IMR-90 (cell line): ENCODE measurements at regions not wholly inside any gene's neighbourhood (a gene's known extent, or its start where the extent isn't known, plus 50 kb on each side); places are given as distances from the start of the nearest gene placed in this dataset.

Experiments used
- ATAC-seq: fragments of 200-7000 bp; cut with Tn5 transposase; 2 replicates; pipeline ENCODE4 v1.9.1; 2020; ENCODE audit warnings: low read depth, mild to moderate bottlenecking, moderate library complexity
- BruUV-seq: library from RNA; stranded (reverse); fragments of 400-500 nt; replicated peaks from 2 replicates; lab custom pipeline; 2021; lab: Mats Ljungman, UMichigan
- CTCF ChIA-PET: fragments of 300-600 bp; formaldehyde crosslinking; extraction: SDS; loops from one replicate; lab custom pipeline; 2021; ENCODE audit warnings: antibody characterized with exemption; lab: Yijun Ruan, JAX
- POLR2A ChIA-PET: fragments of 300-600 bp; sonication (Branson Sonifier 250); formaldehyde crosslinking; loops from one replicate; lab custom pipeline; 2022; ENCODE audit warnings: antibody characterized with exemption; ENCODE audit not compliant: unreplicated experiment; lab: Charles Lee
- DNase-seq: peaks from one replicate; pipeline ENCODE4 v3.0.0; 2013
- H2AFZ ChIP-seq: replicated peaks from 2 replicates; pipeline ENCODE3; 2013; ENCODE audit warnings: low read length, mild to moderate bottlenecking; ENCODE audit not compliant: poor library complexity
- H2AK5ac ChIP-seq: 2 replicates; pipeline ENCODE4 v1.6.1; 2013; ENCODE audit warnings: low read depth, low read length, inconsistent platforms
- H2AK9ac ChIP-seq: replicated peaks from 2 replicates; pipeline ENCODE3; 2013; ENCODE audit warnings: mild to moderate bottlenecking, low read depth, low read length, moderate library complexity; ENCODE audit not compliant: poor library complexity
- H2BK120ac ChIP-seq: 2 replicates; pipeline ENCODE4 v1.6.1; 2013; ENCODE audit warnings: low read depth, low read length, inconsistent platforms
- H2BK15ac ChIP-seq: 3 replicates; pipeline ENCODE4 v1.6.1; 2013; ENCODE audit warnings: low read depth, low read length, inconsistent platforms
- H2BK20ac ChIP-seq: 2 replicates; pipeline ENCODE4 v1.6.1; 2013; ENCODE audit warnings: low read depth, mild to moderate bottlenecking, inconsistent platforms, low read length, moderate library complexity
- H2BK5ac ChIP-seq: 2 replicates; pipeline ENCODE4 v1.6.1; 2013; ENCODE audit warnings: mild to moderate bottlenecking, low read depth, low read length, inconsistent platforms; ENCODE audit not compliant: poor library complexity, severe bottlenecking
- H3K14ac ChIP-seq: replicated peaks from 2 replicates; pipeline ENCODE4 v1.6.1; 2013; ENCODE audit warnings: low read depth, low read length, inconsistent platforms
- H3K18ac ChIP-seq: 2 replicates; pipeline ENCODE4 v1.6.1; 2013; ENCODE audit warnings: low read depth, low read length, control low read depth
- H3K23ac ChIP-seq: 2 replicates; pipeline ENCODE4 v1.6.1; 2013; ENCODE audit warnings: low read depth, low read length, inconsistent platforms
- H3K27ac ChIP-seq: 2 replicates; pipeline ENCODE4 v1.5.1; 2013; ENCODE audit warnings: mild to moderate bottlenecking, control low read depth, low read length; ENCODE audit not compliant: insufficient read depth
- H3K27me3 ChIP-seq: 2 replicates; pipeline ENCODE4 v1.6.1; 2013; ENCODE audit warnings: low read length; ENCODE audit not compliant: control insufficient read depth, insufficient read depth
- H3K36me3 ChIP-seq: 2 replicates; pipeline ENCODE4 v1.6.1; 2013; ENCODE audit warnings: low read length, mixed read lengths; ENCODE audit not compliant: control insufficient read depth, insufficient read depth
- H3K4ac ChIP-seq: 2 replicates; pipeline ENCODE4 v1.6.1; 2013; ENCODE audit warnings: low read depth, low read length, inconsistent platforms
- H3K4me1 ChIP-seq: 2 replicates; pipeline ENCODE4 v1.6.1; 2013; ENCODE audit warnings: low read length, mixed read lengths; ENCODE audit not compliant: control insufficient read depth, insufficient read depth
- H3K4me2 ChIP-seq: 2 replicates; pipeline ENCODE4 v1.6.1; 2013; ENCODE audit warnings: low read depth, mild to moderate bottlenecking, control low read depth, low read length, moderate library complexity
- H3K4me3 ChIP-seq: 2 replicates; pipeline ENCODE4 v1.5.1; 2013; ENCODE audit warnings: low read depth, mild to moderate bottlenecking, control low read depth, low read length, moderate library complexity; ENCODE audit not compliant: insufficient read depth
- H3K56ac ChIP-seq: 2 replicates; pipeline ENCODE4 v1.6.1; 2013; ENCODE audit warnings: low read length, inconsistent platforms; ENCODE audit not compliant: insufficient read depth; ENCODE audit errors: extremely low read depth
- H3K79me1 ChIP-seq, 2 experiments: 2 replicates each; pipeline ENCODE4 v1.6.1; 2013; ENCODE audit warnings: low read length in 2 of 2, inconsistent platforms in 1 of 2, low read depth in 1 of 2
- H3K9ac ChIP-seq: 2 replicates; pipeline ENCODE4 v1.6.1; 2013; ENCODE audit warnings: low read depth, low read length, control low read depth
- H3K9me1 ChIP-seq: 2 replicates; pipeline ENCODE4 v1.6.1; 2013; ENCODE audit warnings: low read length, inconsistent platforms; ENCODE audit not compliant: insufficient read depth
- H3K9me3 ChIP-seq: 2 replicates; pipeline ENCODE4 v1.6.1; 2013; ENCODE audit warnings: low read length; ENCODE audit not compliant: control insufficient read depth, insufficient read depth
- H4K20me1 ChIP-seq: 2 replicates; pipeline ENCODE4 v1.6.1; 2013; ENCODE audit warnings: low read length, inconsistent platforms; ENCODE audit not compliant: insufficient read depth
- H4K5ac ChIP-seq: 2 replicates; pipeline ENCODE4 v1.6.1; 2013; ENCODE audit warnings: mild to moderate bottlenecking, low read depth, low read length, control low read depth
- H4K8ac ChIP-seq, 2 experiments: 2 replicates each; pipeline ENCODE4 v1.6.1; 2013; ENCODE audit warnings: low read depth in 2 of 2, low read length in 2 of 2, control low read depth in 1 of 2, inconsistent platforms in 1 of 2
- H4K91ac ChIP-seq: 2 replicates; pipeline ENCODE4 v1.6.1; 2013; ENCODE audit warnings: low read depth, low read length, inconsistent platforms; ENCODE audit not compliant: insufficient read depth
- CEBPB ChIP-seq: IDR thresholded peaks from 2 replicates; pipeline ENCODE4 v1.6.1; 2012; ENCODE audit warnings: low read depth, low read length, improper control_type of control experiment
- FOS ChIP-seq: fragments of 150-350 bp; IDR thresholded peaks from 2 replicates; pipeline ENCODE4 v1.6.1; 2016; ENCODE audit warnings: low read depth, low read length
- MAZ ChIP-seq: IDR thresholded peaks from 2 replicates; pipeline ENCODE4 v1.6.1; 2012; ENCODE audit warnings: low read depth, mild to moderate bottlenecking, low read length, improper control_type of control experiment, moderate library complexity, borderline replicate concordance
- NFE2L2 ChIP-seq: fragments of 150-350 bp; IDR thresholded peaks from 2 replicates; pipeline ENCODE4 v1.6.1; 2016; ENCODE audit warnings: low read depth, mild to moderate bottlenecking, low read length
- RFX5 ChIP-seq: IDR thresholded peaks from 2 replicates; pipeline ENCODE4 v1.8.0; 2012; ENCODE audit warnings: low read depth, mild to moderate bottlenecking, low read length, moderate library complexity
- SMC3 ChIP-seq: fragments of 150-350 bp; IDR thresholded peaks from 2 replicates; pipeline ENCODE4 v1.6.1; 2016; ENCODE audit warnings: low read depth, mild to moderate bottlenecking, antibody characterized with exemption, low read length, moderate library complexity
- WGBS, 2 experiments: methylation state at CpG; one replicate each; pipeline versions ENCODE4 v1.1.5 to v1.1.7; 2013; ENCODE audit warnings: missing lambda C conversion rate in 2 of 2; ENCODE audit not compliant: insufficient read length in 1 of 2; ENCODE audit errors: extremely low coverage in 2 of 2; 5-methylcytosine and 5-hydroxymethylcytosine counted together
- dilution Hi-C: fragments of 300-500 bp; cut with HindIII; formaldehyde crosslinking; loops from one replicate; pipeline ENCODE4 v1.14.3; 2018; ENCODE audit warnings: low sequenced_read_pairs; ENCODE audit not compliant: unreplicated experiment
- in situ Hi-C: fragments of 300-500 bp; cut with MboI; formaldehyde crosslinking; loops from 3 replicates; pipeline ENCODE4 v1.14.3; 2019; ENCODE audit warnings: low sequenced_read_pairs, inconsistent platforms, mixed read lengths
- intact Hi-C: fragments of 100-400 bp; cut with micrococcal nuclease; formaldehyde crosslinking; loops from 2 replicates; pipeline ENCODE4 v1.10.0; 2022
- TF ChIP-seq, protein P1 (sequence below): conservative IDR thresholded peaks from 2 replicates; pipeline ENCODE4 v1.5.1; 2012; ENCODE audit warnings: mild to moderate bottlenecking, low read depth, low read length, improper control_type of control experiment
- TF ChIP-seq, protein P2 (sequence below): fragments of 150-350 bp; IDR thresholded peaks from 2 replicates; pipeline ENCODE4 v1.6.1; 2016; ENCODE audit warnings: low read depth, mild to moderate bottlenecking, low read length, moderate library complexity, borderline replicate concordance

DNA sequence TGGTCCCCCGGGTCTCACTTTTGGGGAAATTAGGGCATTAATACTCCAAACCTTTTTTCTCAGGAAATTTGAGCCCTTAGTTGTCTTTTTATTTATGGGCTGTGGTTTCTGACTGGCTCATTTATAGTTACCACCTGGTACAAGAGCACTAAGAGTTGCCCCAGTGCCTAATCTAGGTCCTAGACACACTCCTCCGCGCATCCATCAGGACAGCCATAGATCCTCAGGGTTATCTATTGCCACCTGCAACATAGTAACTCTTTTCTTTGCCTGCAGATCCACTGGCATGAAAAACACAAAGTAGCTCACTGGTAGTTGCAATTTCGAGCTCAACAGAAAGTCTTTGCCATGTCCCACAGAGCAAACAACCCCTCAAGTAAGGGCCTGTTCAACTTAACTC lies 576.4 kb upstream of the ROBO2 start:
- H4K91ac ChIP-seq: no peak overlapping the region
- ChIA-PET CTCF (no interaction called here), POLR2A (no interaction called here)
- TF ChIP-seq, protein P1, sequence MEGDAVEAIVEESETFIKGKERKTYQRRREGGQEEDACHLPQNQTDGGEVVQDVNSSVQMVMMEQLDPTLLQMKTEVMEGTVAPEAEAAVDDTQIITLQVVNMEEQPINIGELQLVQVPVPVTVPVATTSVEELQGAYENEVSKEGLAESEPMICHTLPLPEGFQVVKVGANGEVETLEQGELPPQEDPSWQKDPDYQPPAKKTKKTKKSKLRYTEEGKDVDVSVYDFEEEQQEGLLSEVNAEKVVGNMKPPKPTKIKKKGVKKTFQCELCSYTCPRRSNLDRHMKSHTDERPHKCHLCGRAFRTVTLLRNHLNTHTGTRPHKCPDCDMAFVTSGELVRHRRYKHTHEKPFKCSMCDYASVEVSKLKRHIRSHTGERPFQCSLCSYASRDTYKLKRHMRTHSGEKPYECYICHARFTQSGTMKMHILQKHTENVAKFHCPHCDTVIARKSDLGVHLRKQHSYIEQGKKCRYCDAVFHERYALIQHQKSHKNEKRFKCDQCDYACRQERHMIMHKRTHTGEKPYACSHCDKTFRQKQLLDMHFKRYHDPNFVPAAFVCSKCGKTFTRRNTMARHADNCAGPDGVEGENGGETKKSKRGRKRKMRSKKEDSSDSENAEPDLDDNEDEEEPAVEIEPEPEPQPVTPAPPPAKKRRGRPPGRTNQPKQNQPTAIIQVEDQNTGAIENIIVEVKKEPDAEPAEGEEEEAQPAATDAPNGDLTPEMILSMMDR: no peak
- TF ChIP-seq FOS: no peak
- TF ChIP-seq RFX5: no peak
- TF ChIP-seq SMC3: no peak
- TF ChIP-seq, protein P2, sequence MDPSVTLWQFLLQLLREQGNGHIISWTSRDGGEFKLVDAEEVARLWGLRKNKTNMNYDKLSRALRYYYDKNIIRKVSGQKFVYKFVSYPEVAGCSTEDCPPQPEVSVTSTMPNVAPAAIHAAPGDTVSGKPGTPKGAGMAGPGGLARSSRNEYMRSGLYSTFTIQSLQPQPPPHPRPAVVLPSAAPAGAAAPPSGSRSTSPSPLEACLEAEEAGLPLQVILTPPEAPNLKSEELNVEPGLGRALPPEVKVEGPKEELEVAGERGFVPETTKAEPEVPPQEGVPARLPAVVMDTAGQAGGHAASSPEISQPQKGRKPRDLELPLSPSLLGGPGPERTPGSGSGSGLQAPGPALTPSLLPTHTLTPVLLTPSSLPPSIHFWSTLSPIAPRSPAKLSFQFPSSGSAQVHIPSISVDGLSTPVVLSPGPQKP: no peak
- no peak for TF ChIP-seq MAZ
- TF ChIP-seq CEBPB: no peak
- TF ChIP-seq NFE2L2: no peak
- H3K27me3 ChIP-seq: no peaks in the 10 kb centered on the region
- H3K18ac ChIP-seq: no peak overlapping the region
- no peak overlapping the region for H2AK9ac ChIP-seq
- DNase-seq: no peak
- H2AFZ ChIP-seq: no peak overlapping the region
- no peaks in the 10 kb centered on the region for H4K20me1 ChIP-seq
- H3K4ac ChIP-seq: no peak overlapping the region
- H3K9me1 ChIP-seq: no peaks in the 10 kb centered on the region
- H3K23ac ChIP-seq: no peak overlapping the region
- no peaks in the 10 kb centered on the region for H3K4me1 ChIP-seq
- 100% methylated on average over 3 of the region's 4 CpGs; no CpG with 5 or more reads in 1 of the 2 experiments for WGBS, 2 experiments
- in situ Hi-C loops (no loop called here), intact Hi-C loops (no loop called here), dilution Hi-C loops (no loop called here)
- no peak overlapping the region for H2BK120ac ChIP-seq
- no peak for ATAC-seq
- H3K9me3 ChIP-seq: no peaks in the 10 kb centered on the region
- no peak overlapping the region for H4K5ac ChIP-seq
- no TSS peak for BruUV-seq
- no peaks in the 10 kb centered on the region for H3K79me1 ChIP-seq
- no peak overlapping the region for H2BK15ac ChIP-seq
- H2BK20ac ChIP-seq: no peak overlapping the region
- no peak overlapping the region for H3K9ac ChIP-seq
- no peaks in the 10 kb centered on the region for H3K36me3 ChIP-seq
- H3K4me3 ChIP-seq: no peak overlapping the region
- no peak overlapping the region for H4K8ac ChIP-seq
- no peak overlapping the region for H3K14ac ChIP-seq
- no peak overlapping the region for H3K4me2 ChIP-seq
- no peak overlapping the region for H3K56ac ChIP-seq
- no peak overlapping the region for H2AK5ac ChIP-seq
- no peak overlapping the region for H2BK5ac ChIP-seq
- H3K27ac ChIP-seq: no peak overlapping the region
